ENCODE measurements at regions not wholly inside any gene's neighbourhood (a gene's known extent, or its start where the extent isn't known, plus 50 kb on each side); places are given as distances from the start of the nearest gene placed in this dataset.

- no peak for DNase-seq
These were observed 438.9 kb downstream of the KLF12 start for GRCh38 chr13:73695325-73695724.

- DNase-seq, result no peak
These were observed 441.0 kb downstream of the KLF12 start for GRCh38 chr13:73693215-73693614.

- no peak for DNase-seq
These were observed 442.3 kb downstream of the KLF12 start for GRCh38 chr13:73691891-73692290.

GRCh38 chr13:73687929-73688328 lies 446.3 kb downstream of the KLF12 start:
- no peak for DNase-seq

GRCh38 chr13:73687087-73687486 lies 447.1 kb downstream of the KLF12 start:
- no peak for DNase-seq

GRCh38 chr13:73684750-73685149 lies 449.5 kb downstream of the KLF12 start:
- no peak for DNase-seq

GRCh38 chr13:73684286-73684685 lies 449.9 kb downstream of the KLF12 start:
- DNase-seq, result no peak

GRCh38 chr13:73683746-73684145 lies 450.5 kb downstream of the KLF12 start:
- no peak for DNase-seq

- DNase-seq, result no peak
These were observed 452.4 kb downstream of the KLF12 start for GRCh38 chr13:73681779-73682178.

GRCh38 chr13:73681015-73681414 lies 453.2 kb downstream of the KLF12 start:
- DNase-seq, result no peak

GRCh38 chr13:73677048-73677601 lies 457.1 kb downstream of the KLF12 start:
- no peak for DNase-seq

GRCh38 chr13:73676550-73677047 lies 457.6 kb downstream of the KLF12 start:
- no peak for DNase-seq

GRCh38 chr13:73675821-73676220 lies 458.4 kb downstream of the KLF12 start:
- DNase-seq, result no peak

GRCh38 chr13:73674570-73674969 lies 459.6 kb downstream of the KLF12 start:
- DNase-seq, result no peak

- no peak for DNase-seq
These were observed 460.3 kb downstream of the KLF12 start for GRCh38 chr13:73673931-73674330.

- no peak for DNase-seq
These were observed 461.7 kb downstream of the KLF12 start for GRCh38 chr13:73672492-73672891.

- DNase-seq, result no peak
These were observed 462.5 kb downstream of the KLF12 start for GRCh38 chr13:73671732-73672131.

- no peak for DNase-seq
These were observed 463.2 kb downstream of the KLF12 start for GRCh38 chr13:73671011-73671410.

- DNase-seq, result no peak
These were observed 466.4 kb downstream of the KLF12 start for GRCh38 chr13:73667756-73668155.

- no peak for DNase-seq
These were observed 468.9 kb downstream of the KLF12 start for GRCh38 chr13:73665261-73665660.

- DNase-seq, result no peak
These were observed 469.4 kb downstream of the KLF12 start for GRCh38 chr13:73664851-73665250.

- DNase-seq, result no peak
These were observed 471.4 kb downstream of the KLF12 start for GRCh38 chr13:73662833-73663232.

GRCh38 chr13:73661687-73662425 lies 472.3 kb downstream of the KLF12 start:
- DNase-seq, result no peak

GRCh38 chr13:73661066-73661465 lies 473.1 kb downstream of the KLF12 start:
- no peak for DNase-seq

GRCh38 chr13:73658639-73659038 lies 475.6 kb downstream of the KLF12 start:
- no peak for DNase-seq

Measured in GF-D8 (cell line).